WERI-Rb-1 (cell line): ENCODE measurements at regions not wholly inside any gene's neighbourhood (a gene's known extent, or its start where the extent isn't known, plus 50 kb on each side); places are given as distances from the start of the nearest gene placed in this dataset.

Experiments
- DNase-seq: peaks from one replicate; pipeline ENCODE4 v3.0.0-alpha.2; 2020
- H3K27ac ChIP-seq: fragments of 250-450 bp; sonication (Bioruptor Pico); 2 replicates; pipeline ENCODE4 v1.5.1; 2020; ENCODE audit warnings: mild to moderate bottlenecking, moderate library complexity
- H3K27me3 ChIP-seq: fragments of 250-450 bp; sonication (Bioruptor Pico); 2 replicates; pipeline ENCODE4 v1.5.1; 2021; ENCODE audit warnings: mild to moderate bottlenecking, low read depth, moderate library complexity; ENCODE audit not compliant: insufficient read depth, severe bottlenecking
- H3K36me3 ChIP-seq: fragments of 250-450 bp; sonication (Bioruptor Pico); 2 replicates; pipeline ENCODE4 v1.5.1; 2020; ENCODE audit warnings: mild to moderate bottlenecking, moderate library complexity
- H3K4me3 ChIP-seq: 2 replicates; pipeline ENCODE4 v1.5.1; 2011; ENCODE audit warnings: low read depth, mild to moderate bottlenecking, control low read depth, low read length
- H3K9me3 ChIP-seq: fragments of 250-450 bp; sonication (Bioruptor Pico); 2 replicates; pipeline ENCODE4 v1.5.1; 2021; ENCODE audit warnings: mild to moderate bottlenecking, moderate library complexity; ENCODE audit not compliant: severe bottlenecking
- TF ChIP-seq, protein P1 (sequence below): IDR thresholded peaks from 2 replicates; pipeline ENCODE4 v1.5.1; 2011; ENCODE audit warnings: low read depth, mild to moderate bottlenecking, control low read depth, inconsistent platforms, low read length

DNA sequence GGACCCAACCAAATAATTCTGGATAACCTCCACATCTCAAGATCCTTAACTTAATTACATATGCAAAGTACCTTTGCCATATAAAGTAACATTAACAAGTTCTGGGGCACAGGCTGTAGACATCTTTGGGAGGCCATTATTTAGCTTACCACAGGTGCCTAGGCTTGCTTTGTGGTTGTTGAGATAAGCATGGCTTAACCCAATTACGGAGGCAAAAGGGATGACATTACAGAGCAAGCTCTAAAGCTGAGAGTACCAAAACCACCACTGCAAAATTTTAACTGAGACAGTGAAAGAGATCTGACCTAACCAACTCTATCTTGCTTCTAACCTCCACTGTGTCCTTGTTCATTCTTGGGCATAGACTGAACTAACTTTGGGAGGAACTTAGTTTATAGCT is 502.9 kb upstream of the ATXN8OS start:
- no peak overlapping the region for H3K27ac ChIP-seq
- H3K36me3 ChIP-seq, result no peaks in the 10 kb centered on the region
- H3K27me3 ChIP-seq, result no peaks in the 10 kb centered on the region
- TF ChIP-seq, protein P1, sequence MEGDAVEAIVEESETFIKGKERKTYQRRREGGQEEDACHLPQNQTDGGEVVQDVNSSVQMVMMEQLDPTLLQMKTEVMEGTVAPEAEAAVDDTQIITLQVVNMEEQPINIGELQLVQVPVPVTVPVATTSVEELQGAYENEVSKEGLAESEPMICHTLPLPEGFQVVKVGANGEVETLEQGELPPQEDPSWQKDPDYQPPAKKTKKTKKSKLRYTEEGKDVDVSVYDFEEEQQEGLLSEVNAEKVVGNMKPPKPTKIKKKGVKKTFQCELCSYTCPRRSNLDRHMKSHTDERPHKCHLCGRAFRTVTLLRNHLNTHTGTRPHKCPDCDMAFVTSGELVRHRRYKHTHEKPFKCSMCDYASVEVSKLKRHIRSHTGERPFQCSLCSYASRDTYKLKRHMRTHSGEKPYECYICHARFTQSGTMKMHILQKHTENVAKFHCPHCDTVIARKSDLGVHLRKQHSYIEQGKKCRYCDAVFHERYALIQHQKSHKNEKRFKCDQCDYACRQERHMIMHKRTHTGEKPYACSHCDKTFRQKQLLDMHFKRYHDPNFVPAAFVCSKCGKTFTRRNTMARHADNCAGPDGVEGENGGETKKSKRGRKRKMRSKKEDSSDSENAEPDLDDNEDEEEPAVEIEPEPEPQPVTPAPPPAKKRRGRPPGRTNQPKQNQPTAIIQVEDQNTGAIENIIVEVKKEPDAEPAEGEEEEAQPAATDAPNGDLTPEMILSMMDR, result no peak
- H3K9me3 ChIP-seq, result no peaks in the 10 kb centered on the region
- H3K4me3 ChIP-seq, result no peak overlapping the region
- no peak for DNase-seq

DNA sequence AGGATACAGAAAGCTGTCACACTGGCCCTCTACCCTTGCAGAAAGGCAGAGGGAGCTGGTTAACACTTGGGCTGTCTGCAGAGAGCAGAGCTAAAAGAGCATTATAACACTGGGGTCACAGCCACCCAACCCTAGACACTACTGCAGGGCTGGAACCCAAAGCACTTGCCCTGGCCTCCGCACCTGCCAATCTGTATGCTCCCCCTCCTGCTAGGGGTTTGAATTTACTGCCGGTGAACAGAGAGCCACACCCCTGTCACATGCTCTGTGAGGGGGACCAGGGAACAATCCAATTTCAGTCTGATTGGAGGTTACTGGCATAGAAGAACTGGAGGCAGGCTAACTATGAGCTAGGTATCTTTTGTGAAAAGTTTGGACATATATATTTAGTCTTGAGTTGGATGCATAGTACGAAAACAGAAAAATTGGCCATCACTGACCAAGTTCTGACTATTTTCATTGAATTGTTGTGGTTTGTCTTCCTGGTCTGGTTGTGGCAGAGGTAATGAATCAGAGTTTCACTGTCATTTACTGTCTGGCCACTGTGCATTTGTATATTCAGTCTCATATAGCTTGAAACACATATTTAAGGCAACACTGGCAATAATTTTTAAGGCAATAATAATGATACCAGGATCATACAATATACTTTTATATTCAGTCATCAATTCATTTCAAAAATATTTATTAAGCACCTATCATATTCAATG is 504.3 kb upstream of the ATXN8OS start:
- Histone ChIP-seq H3K27me3 (no peaks in the 10 kb centered on the region), H3K4me3 (no peak overlapping the region), H3K27ac (no peak overlapping the region), H3K36me3 (no peaks in the 10 kb centered on the region), H3K9me3 (no peaks in the 10 kb centered on the region)
- no peak for DNase-seq
- TF ChIP-seq, protein P1, result no peak

DNA sequence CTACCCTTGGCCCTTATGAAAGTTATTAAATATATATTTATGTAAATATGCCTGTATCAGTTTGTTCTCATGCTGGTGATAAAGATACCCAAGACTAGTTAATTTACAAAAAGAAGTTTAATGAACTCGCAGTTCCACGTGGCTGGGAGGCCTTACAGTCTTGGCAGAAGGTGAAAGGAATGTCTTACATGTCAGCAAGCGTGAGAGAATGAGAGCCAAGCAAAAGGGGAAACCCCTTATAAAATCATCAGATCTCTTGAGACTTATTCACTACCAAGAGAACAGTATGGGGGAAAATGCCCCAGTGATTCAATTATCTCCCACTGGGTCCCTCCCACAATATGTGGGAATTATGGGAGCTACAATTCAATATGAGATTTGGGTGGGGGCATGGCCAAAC is 506.0 kb upstream of the ATXN8OS start:
- TF ChIP-seq, protein P1, result no peak
- no peak for DNase-seq
- H3K27me3 ChIP-seq, result no peaks in the 10 kb centered on the region
- no peaks in the 10 kb centered on the region for H3K36me3 ChIP-seq
- no peak overlapping the region for H3K4me3 ChIP-seq
- no peaks in the 10 kb centered on the region for H3K9me3 ChIP-seq
- no peak overlapping the region for H3K27ac ChIP-seq

DNA sequence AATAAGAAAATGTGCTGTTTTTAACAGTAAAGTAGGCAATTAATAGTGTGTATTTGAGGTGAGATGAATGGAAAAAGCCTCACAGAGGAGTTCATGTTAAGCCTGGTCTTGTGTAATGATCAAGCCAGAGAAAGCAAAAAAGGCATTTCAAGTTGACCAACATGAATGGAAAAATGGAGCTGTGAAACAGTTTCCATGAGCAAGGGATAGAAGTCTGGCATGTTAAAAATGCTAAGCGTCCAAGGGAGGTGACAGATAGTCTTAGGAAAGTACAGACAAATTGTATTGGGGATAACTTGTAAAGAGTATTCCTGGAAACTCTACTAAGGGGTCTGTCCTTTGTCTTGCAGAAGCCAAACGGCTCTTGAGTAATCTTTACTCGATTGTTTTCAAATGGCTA is 506.8 kb upstream of the ATXN8OS start:
- H3K9me3 ChIP-seq, result no peaks in the 10 kb centered on the region
- H3K27ac ChIP-seq, result no peak overlapping the region
- no peak overlapping the region for H3K4me3 ChIP-seq
- no peaks in the 10 kb centered on the region for H3K36me3 ChIP-seq
- H3K27me3 ChIP-seq, result no peaks in the 10 kb centered on the region
- no peak for DNase-seq
- TF ChIP-seq, protein P1, result no peak

DNA sequence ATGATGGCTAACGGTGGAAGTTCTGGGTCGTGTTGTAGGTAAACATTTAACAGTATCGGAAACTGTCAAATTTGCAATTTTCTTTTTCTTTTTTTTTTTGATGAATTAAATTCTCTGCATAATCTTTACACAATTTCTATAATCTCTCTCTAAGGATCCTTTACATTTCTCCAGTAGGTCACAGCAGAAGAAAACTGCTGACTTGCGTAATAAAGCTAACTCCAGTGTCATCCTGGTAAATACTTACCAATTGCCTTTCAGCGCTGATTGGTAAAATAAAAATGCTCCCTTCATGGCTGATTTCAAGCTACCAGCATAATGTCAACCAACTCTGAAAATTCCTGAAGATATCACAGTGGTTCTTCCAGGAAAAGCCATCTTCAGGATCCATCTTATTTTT is 510.5 kb upstream of the ATXN8OS start:
- no peaks in the 10 kb centered on the region for H3K9me3 ChIP-seq

More for the DNA sequence above, 510.5 kb upstream of the ATXN8OS start:
- H3K36me3 ChIP-seq, result no peaks in the 10 kb centered on the region
- H3K27me3 ChIP-seq, result no peaks in the 10 kb centered on the region
- no peak overlapping the region for H3K4me3 ChIP-seq
- H3K27ac ChIP-seq, result no peak overlapping the region
- TF ChIP-seq, protein P1, result no peak
- DNase-seq, result no peak
